IPS-18c (cell line): ENCODE measurements at regions not wholly inside any gene's neighbourhood (a gene's known extent, or its start where the extent isn't known, plus 50 kb on each side); places are given as distances from the start of the nearest gene placed in this dataset.

Experiments
- H3K4me3 ChIP-seq: 2 replicates; pipeline ENCODE4 v1.7.0; 2013; ENCODE audit warnings: low read depth, mild to moderate bottlenecking, low read length, moderate library complexity; ENCODE audit not compliant: insufficient read depth
- H3K9me3 ChIP-seq: one replicate; pipeline ENCODE4 v1.6.1; 2013; ENCODE audit warnings: mild to moderate bottlenecking, low read length, moderate library complexity; ENCODE audit not compliant: control insufficient read depth, insufficient read depth

DNA sequence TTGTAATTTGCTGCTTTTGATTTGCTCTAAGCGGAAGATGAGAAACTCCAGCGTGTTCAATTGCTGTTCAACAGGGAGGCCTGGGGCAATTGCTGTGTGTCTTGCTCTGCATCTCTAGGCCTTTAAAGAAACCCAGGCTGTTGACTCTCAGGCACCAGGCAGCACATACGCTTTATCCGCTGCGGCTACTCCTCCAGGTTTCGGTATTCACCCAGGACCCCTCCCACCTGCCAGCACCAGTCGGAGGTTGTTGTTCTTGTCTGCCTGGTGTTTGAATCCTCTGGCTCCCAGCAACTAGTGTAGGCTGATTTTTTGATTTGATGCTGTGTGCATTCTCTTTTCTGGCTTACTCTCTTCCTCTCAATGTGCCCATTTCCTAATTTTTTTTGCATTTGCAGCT is 383.1 kb downstream of the TSN start:
- H3K9me3 ChIP-seq: no peaks in the 10 kb centered on the region

DNA sequence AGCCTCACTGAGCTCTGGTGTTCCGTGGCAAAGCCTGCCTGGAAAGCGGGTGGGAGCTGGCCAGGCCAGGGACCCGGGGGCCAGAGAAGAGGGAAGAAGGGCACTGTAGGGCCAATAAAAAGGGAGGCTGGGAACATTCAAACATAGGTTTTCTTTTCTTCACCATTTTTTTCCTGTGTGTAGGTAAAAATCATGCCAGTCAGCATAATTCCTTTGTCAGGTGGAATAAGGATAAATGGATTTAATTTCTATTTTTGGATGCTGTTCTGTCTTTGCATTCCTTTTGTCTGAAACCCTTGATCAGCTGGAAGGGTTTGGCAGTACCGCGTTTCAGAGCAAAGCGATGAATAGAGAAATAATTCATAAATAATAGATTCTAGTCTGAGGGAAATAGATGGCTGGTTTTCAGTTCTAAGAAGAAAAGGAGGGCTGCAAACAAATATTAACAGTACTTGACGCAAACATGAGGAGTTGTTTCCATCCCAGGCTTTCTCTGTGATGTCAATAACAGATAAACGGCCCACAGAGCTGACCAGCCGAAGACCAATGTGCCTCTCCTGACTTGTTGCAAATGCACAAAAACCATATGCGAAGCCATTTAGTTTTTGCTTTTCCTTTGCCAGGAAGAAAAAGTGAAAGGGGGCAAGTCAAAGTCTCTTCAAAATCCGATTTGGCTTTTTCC is 384.4 kb downstream of the TSN start:
- H3K4me3 ChIP-seq: no peak overlapping the region
- no peaks in the 10 kb centered on the region for H3K9me3 ChIP-seq

More for the DNA sequence above, 383.1 kb downstream of the TSN start:
- no peak overlapping the region for H3K4me3 ChIP-seq

DNA sequence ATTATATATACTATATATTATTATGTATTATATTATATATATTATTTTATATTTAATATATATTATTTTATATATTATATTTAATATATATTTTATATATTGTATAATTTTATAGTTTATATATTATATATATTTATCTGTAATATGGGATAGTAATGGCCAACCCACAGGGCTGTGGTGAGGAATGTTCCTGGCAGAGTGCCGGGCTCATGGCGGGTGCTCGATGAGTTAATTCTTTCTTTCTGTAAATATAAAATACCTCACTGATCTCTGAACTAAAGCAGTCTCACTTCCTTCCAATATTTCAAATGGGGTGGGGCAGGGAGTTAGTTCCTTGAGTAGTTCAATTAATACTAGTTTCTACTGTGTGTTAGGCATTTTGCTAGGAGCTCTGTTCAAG is 389.4 kb downstream of the TSN start:
- H3K9me3 ChIP-seq: no peaks in the 10 kb centered on the region
- H3K4me3 ChIP-seq: no peak overlapping the region

DNA sequence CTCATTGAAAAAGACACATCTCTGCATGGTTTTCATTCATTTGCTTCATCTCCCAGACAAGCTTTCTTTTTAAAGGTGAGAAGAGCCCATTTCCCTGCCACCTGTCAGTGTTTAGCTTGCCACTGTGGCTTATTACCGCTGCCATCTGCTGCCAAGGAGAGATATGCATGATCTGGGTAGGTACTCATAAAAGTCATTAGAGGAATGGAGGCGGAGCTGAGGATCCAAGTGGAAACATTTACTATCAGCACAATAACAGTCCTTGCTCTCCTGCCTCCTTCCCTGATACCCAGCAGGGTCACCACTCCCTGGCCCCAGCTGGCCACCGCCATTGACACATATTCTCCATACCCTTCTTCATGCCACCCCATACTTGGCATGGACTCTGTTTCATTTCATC is 390.4 kb downstream of the TSN start:
- H3K9me3 ChIP-seq: no peaks in the 10 kb centered on the region
- H3K4me3 ChIP-seq: no peak overlapping the region

DNA sequence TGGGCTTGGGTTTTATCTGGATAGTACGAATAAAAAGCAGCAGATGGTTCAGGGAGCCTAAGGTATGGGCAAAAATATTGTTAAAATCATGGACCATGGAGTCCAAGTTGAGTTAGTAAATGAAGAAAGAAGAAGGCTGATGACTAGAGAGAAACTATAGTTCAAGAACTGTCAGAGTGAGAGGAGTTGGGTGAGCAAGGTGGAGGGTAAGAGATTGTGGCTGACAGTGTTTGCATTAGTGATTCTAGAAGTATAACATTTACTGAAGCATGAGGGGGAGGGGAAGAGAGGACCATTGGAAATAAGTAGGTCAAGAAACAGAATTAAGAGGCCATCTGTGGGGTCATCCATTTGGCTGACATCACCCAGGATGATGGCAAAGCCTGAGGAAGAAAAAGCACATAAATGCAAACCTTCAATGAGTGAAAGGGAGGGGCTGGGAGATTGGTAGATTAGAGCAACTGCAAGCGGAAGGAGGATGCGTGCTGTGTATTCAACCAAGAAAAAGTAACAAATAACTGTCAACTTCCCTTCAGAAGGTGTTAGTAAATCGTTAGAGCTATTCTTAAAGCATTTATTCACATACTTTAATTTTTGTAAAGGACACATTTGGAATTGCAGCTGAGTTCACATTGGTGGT is 392.8 kb downstream of the TSN start:
- no peak overlapping the region for H3K4me3 ChIP-seq
- peaks cover 2% of the 10 kb centered on the region for H3K9me3 ChIP-seq

DNA sequence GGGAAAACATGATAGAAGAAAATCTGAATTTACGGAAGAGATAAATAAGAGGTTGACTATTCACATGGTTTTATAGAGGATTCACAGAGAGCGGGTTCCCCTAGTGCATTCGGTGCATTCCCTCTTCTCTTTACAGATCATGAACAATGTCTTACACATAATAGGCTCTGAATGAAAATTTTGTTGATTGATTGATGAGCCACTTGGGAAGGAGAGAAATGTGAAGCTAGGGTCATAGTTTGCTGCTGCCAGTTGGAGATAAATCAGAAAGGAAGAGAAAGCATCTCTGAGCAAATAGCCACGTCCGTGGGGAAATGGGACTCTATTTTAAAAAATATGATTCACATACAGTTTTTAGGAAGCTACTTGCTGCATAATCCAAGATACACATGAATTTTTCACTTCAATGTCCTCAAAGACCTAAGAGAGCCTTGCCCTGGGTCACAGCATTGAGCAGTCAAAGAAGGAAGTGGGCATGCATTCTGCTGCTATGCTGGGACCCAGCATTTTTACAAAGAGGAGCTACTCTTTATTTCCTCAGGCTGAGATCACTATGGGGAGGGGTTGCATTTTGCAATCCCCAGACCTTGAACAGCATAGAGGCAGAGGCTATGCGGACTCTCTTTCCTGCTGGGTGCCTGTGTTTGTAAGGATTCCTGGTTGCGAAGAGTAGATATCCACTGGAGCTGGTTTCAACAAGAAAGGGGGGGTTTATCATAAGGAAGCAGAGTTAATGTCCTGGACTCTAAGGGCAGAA is 395.3 kb downstream of the TSN start:
- Histone ChIP-seq H3K9me3 (peaks cover 2% of the 10 kb centered on the region), H3K4me3 (no peak overlapping the region)

DNA sequence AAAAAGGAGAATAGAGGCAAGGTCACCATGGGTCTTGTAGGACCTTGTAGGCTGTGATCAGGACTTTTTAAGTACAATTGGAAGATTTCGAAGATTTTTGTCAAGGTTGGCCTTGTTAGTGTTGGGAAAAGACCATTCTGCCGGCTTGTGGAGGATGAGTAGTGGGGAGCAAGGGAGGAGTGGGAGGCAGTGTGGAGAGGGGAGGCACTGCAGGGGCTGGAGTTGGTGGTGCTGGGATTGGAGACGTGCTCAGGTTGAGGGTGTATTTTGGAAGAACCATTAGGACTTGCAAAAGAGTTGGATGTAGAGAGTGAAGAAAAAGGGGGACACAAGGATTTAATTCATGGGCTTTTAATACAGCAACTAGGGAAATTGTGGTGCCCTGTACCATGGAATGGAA is 397.1 kb downstream of the TSN start:
- Histone ChIP-seq H3K9me3 (peaks cover 4% of the 10 kb centered on the region), H3K4me3 (no peak overlapping the region)

DNA sequence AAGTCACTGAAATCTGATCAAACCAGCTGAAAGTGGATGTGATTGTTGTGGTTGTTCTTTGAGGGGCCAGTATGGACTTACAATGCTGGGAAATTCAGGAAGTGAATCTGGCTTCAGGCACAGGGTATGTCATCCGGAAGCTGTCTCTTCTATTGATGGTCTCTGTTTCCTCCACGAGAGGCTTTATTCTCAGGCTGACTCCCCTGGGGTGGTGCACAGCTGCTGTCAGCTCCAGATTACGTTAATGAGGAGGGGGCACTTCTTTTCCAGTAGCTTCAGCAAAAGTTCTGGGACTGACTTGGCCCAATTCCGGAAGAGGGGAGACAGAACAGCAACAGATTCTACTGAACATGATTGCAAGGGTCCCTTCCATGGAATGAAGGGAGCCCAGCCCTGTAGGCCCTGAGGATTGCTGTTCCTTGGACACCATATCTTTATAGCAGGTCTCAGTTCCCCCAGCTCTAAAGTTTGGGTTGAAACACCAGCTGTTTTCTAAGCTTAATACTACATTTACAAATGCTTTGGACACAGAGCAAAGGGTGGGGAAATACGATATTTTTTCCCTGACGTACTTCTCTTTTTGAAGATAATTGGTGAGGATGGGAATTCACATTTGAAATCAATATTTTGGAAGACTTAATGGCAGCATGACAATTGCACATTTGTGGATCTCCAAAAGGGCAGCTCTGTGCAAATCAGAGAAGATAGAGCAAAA is 400.9 kb downstream of the TSN start:
- peaks cover 4% of the 10 kb centered on the region for H3K9me3 ChIP-seq
- no peak overlapping the region for H3K4me3 ChIP-seq

DNA sequence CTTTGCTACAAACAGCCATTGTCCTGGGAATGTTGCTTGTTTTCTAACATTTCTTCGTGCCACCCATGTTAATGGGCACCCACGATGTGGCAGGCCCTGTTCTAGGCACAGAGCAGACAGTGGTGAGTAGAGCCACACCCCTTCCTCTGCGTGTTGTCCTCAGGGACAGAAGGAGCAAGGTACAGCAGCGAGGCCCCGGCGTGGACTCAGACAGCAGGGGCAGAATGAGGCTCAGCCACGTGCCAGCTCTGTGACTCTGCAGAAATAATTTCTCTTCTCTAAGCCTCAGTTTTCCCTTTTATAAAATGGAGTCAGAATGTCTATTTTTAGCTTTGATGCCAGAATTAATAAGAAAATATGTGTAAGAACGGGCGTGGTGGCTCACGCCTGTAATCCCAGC is 401.7 kb downstream of the TSN start:
- H3K4me3 ChIP-seq: no peak overlapping the region

DNA sequence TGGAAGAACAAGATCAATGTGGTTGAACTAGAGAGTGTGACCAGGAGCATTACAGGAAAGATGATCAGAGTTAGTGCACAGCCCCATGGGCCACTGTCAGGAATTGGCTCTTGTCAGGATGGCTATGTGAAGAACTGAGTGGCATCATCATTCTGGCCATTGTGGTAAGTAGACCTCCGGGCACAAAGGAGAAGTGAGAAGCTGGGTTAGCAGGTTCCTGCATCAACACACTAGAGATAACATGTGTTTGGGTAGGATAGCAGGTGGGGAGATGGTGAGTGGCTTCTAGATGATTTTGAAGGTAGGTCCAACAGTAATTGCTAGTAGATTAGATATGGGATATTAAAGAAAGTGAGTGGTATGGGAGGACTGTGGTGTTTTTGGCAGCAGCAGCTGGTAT is 408.2 kb downstream of the TSN start:
- Histone ChIP-seq H3K9me3 (no peaks in the 10 kb centered on the region), H3K4me3 (no peak overlapping the region)

More for the DNA sequence above, 401.7 kb downstream of the TSN start:
- peaks cover 2% of the 10 kb centered on the region for H3K9me3 ChIP-seq

DNA sequence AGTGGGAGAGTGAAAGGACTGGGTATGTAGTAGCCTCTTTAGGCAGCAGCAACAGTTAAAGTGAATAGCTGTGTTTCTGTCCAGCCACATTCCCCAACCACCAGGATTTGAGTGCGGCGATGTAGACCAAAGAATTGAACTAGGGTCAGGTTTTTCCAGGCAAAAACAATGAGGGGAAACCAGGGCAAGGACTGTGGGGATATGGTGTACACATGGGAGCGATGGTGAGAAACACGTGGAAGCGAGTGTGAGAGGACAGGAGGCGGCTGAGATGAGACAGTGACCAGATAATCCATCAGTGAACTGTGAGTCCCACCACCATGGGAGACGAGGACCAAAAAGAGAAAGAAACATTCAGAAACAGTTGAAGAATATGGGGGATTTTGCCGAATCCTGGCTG is 409.5 kb downstream of the TSN start:
- H3K9me3 ChIP-seq: no peaks in the 10 kb centered on the region
- H3K4me3 ChIP-seq: no peak overlapping the region

DNA sequence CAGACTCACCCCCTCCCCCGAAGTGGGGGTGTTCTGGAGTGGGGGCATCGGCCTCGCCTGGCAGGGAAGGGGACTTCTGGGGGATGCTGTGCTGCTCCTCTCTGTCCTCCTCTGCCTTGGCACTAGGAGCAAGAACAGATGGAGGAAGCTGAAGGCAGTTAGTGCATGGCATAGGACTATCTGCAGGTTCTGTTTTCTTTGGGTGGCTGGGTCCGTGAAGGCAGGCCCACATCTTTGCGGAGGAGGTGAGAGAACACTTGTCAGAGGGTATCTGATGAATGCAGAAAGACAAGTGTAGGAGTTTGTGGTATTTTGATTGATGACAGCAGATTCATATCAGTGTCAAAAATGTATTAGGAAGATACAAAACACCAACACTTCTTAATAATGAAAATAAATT is 411.4 kb downstream of the TSN start:
- H3K9me3 ChIP-seq: no peaks in the 10 kb centered on the region
- H3K4me3 ChIP-seq: no peak overlapping the region

DNA sequence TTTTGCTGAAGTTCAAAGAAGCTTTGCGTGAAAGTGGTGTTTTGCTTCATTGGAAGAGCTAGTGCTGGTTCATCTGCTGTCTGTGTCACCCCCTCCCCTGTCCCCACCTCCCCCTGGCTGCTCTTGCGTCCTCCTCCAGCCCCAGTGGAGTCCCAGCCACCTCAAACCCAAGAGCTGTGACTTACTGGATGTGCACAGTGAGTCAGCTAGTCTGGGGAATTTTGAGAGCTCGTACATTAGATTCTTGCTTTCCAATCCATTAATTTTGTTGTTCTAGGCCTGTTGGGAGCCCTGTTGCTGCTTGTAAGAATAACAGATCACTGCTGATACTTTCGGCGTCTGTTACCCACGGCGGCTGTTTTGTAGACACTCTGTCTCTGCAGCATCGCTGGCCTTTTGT is 412.1 kb downstream of the TSN start:
- Histone ChIP-seq H3K4me3 (no peak overlapping the region), H3K9me3 (no peaks in the 10 kb centered on the region)

DNA sequence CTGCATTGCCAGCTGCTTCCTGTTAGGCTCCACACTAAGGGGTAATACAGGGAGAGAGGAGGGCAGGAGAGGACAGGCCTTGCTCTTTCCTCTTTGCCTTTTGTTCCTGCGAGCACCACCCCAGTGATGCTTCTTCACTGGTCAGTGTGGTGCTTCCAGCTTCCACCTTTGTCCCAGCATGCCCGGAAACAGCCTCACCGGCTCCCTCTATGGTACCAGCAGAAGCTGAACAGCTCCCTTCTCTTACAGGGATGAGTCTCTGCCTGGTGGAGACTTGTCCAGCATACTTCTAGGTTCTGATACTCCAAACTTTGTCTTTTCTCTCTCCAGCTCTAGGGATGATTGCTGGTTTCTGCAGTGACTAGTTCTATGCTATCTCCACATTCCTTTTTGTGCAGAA is 413.3 kb downstream of the TSN start:
- Histone ChIP-seq H3K4me3 (no peak overlapping the region), H3K9me3 (no peaks in the 10 kb centered on the region)

DNA sequence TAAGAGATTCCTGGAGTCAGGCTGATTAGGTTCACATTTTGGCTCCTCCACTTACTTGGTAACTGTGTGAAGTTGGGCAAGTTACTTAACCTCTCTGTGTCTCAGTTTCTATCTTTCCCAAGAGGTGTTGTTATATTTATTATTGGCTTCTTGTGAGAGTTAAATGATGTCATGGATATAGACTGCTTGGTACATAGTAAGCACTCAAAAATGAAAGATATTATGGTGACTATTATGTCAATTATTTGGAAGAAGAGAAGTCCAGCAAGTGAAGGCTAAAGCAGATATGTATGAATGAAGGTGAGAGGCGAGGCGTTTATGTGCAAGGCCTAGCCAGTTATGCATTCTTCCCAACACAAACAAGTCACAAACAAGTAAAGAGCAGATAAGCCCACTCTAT is 417.4 kb downstream of the TSN start:
- Histone ChIP-seq H3K9me3 (no peaks in the 10 kb centered on the region), H3K4me3 (no peak overlapping the region)

DNA sequence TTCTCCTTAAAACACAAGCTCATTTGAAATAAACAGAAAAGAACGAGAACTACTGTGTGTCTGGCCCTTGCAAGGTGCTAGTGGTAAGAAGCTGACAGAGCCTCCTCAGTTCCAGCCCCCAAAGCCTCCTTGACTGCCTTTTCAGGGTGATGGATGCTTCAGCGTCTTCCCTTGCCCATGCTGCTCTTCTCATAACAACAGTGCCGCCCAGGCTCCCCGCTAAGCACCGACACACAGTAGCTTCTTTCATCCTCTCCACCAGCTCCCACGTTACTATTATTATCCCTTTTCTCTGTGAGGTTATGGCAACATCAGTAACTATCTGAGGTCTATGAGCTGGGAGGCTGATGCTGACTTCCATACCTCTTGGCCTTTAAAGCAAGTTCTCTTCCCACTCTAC is 418.6 kb downstream of the TSN start:
- Histone ChIP-seq H3K4me3 (no peak overlapping the region), H3K9me3 (no peaks in the 10 kb centered on the region)

DNA sequence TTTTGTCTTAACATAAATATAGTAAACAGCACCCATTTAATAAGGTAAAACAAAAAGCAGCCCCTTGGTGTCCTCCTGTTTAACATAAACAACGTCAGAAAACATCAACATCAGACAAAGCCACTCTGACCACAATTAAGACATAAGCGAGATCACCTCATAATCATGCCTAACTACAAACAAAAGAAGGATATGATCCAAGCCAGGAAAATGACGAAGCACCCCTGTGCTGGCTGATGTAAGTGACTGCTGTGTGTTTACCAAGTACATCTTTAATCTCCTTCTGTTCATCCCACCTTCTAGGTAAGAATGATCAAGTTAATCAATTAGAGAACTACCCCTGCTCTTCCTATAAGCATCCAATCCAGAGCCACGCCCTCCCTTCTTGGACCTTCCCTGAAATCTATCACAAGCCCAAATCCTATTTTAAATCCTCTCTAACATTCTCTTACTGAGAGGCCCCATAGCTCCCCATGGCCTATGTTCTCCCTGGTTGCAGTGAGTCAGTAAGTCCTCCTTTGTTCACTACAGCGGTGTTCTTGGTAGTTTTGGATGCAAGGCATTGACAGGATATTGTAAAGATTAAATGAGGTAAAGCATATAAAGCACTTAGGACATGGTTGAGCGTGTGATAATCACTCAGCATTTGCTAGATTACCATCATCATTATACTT is 424.2 kb downstream of the TSN start:
- no peak overlapping the region for H3K4me3 ChIP-seq
- H3K9me3 ChIP-seq: no peaks in the 10 kb centered on the region
